ENCODE measurements at regions not wholly inside any gene's neighbourhood (a gene's known extent, or its start where the extent isn't known, plus 50 kb on each side); places are given as distances from the start of the nearest gene placed in this dataset.

DNA sequence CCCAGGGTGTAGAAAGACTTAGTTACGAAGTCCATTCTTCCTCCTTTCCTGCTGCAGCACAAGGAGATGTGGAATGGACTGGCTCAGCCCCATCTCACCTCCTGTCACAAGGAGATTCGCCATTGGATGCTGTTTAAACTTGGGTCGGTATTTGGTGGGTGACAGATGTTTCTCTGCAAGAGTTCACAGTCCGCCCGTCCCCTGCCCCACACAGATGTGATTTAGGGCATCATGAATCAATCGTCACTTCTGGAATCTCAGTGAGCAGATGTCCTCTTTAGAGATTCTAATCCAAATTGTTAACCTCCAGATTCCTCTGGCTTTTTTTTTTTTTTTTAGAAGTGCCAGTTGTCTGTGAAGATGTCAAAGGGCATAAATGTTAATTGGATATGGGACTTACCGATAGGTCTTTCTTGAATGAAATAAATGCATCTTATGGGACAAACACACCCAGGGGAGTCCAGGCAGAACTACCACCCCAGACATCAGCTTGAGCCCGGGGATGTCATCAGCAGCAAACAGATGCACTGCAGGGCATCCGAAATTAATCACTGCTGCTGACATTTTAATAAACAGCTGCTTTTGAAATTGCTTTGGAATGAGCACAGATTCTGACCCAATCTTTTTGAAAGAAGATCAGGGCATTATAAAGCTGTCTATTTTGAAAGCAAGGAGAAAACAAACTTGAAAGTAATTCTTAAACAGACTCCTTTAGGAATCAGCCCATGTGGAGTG is 117.6 kb upstream of the CDH4 start:
- Histone ChIP-seq H3K27ac (no peak overlapping the region), H3K4me1 (no peaks in the 10 kb centered on the region), H3K4me3 (no peak overlapping the region), H3K27me3 (ENCODE audit: insufficient read depth in 3 of 3, low read length in 2 of 3) (peaks cover 0 to 17% (median 8%) of the 10 kb centered on the region in 3 donors), H3K36me3 (ENCODE audit: insufficient read depth in 1 of 2, low read depth in 1 of 2) (no peaks in the 10 kb centered on the region), H3K9me3 (no peaks in the 10 kb centered on the region)
- ATAC-seq (no peak), DNase-seq (no peak)
- WGBS, 3 donors = 14 to 24% (median 20%) methylated on average over 9 of the region's 9 CpGs
- intact Hi-C loops (cut with DNase I) = no loop called here
- TF ChIP-seq, protein P1, sequence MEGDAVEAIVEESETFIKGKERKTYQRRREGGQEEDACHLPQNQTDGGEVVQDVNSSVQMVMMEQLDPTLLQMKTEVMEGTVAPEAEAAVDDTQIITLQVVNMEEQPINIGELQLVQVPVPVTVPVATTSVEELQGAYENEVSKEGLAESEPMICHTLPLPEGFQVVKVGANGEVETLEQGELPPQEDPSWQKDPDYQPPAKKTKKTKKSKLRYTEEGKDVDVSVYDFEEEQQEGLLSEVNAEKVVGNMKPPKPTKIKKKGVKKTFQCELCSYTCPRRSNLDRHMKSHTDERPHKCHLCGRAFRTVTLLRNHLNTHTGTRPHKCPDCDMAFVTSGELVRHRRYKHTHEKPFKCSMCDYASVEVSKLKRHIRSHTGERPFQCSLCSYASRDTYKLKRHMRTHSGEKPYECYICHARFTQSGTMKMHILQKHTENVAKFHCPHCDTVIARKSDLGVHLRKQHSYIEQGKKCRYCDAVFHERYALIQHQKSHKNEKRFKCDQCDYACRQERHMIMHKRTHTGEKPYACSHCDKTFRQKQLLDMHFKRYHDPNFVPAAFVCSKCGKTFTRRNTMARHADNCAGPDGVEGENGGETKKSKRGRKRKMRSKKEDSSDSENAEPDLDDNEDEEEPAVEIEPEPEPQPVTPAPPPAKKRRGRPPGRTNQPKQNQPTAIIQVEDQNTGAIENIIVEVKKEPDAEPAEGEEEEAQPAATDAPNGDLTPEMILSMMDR (IDR thresholded peaks at IDR 0.05) = no peak

DNA sequence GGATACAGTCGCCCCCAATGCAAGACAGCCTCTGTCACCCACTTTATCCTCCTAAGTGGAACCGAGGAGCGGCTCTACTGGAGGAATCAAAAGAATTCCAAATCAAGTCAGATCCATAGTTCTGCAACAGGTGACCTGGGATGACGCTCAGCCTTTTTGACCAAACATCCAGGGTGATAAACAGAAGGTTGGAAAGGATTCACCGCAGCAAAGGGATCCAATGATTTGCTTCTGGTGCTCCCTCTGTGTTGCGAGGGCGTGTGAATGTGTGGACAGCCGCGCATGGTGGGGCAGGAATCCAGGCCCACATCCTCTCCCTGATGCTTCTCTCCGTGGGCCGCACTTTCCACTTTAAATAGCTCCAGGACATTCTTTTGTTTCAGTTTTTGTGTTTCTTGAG is 116.8 kb upstream of the CDH4 start:
- DNase-seq = no peak
- Histone ChIP-seq H3K4me1 (no peaks in the 10 kb centered on the region), H3K27ac (no peak overlapping the region), H3K36me3 (ENCODE audit: insufficient read depth in 1 of 2, low read depth in 1 of 2) (no peaks in the 10 kb centered on the region), H3K27me3 (ENCODE audit: insufficient read depth in 3 of 3, low read length in 2 of 3) (peaks cover 0 to 20% (median 6%) of the 10 kb centered on the region in 3 donors), H3K4me3 (no peak overlapping the region), H3K9me3 (no peaks in the 10 kb centered on the region)
- TF ChIP-seq, protein P1 (IDR thresholded peaks at IDR 0.05) = no peak
- no peak for ATAC-seq
- intact Hi-C loops (cut with DNase I) = no loop called here
- WGBS, 3 donors = 23 to 38% (median 25%) methylated on average over 11 of the region's 11 CpGs

DNA sequence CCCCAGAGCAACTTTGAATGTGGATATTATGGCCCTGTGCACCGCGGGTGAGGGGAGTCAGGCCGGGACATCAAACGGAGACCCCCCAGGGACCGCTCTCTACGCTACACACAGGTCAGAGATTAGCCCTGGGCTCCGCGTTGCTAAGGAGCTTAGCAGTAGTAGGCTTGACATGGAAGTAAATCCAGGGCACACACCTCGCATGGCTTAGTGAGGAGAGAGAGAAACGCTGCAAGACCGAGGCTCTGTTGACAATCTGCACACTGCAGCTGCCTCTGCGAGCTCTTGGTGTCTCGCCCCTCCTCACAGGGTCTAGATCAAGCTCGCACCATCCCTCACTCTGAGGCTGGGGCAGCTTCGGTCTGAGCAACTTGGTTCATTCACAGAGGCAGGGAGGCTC is 116.1 kb upstream of the CDH4 start:
- ATAC-seq (no peak), DNase-seq (no peak)
- H3K9me3 ChIP-seq = no peaks in the 10 kb centered on the region
- intact Hi-C loops (cut with DNase I) = no loop called here
- no peak overlapping the region for H3K4me3 ChIP-seq
- TF ChIP-seq, protein P1 (IDR thresholded peaks at IDR 0.05) = no peak
- no peaks in the 10 kb centered on the region for H3K36me3 ChIP-seq (ENCODE audit: insufficient read depth in 1 of 2, low read depth in 1 of 2)
- 14 to 22% (median 19%) methylated on average over 15 of the region's 15 CpGs for WGBS, 3 donors
- no peaks in the 10 kb centered on the region for H3K4me1 ChIP-seq
- peaks cover 0 to 26% (median 6%) of the 10 kb centered on the region in 3 donors for H3K27me3 ChIP-seq (ENCODE audit: insufficient read depth in 3 of 3, low read length in 2 of 3)
- H3K27ac ChIP-seq = no peak overlapping the region

DNA sequence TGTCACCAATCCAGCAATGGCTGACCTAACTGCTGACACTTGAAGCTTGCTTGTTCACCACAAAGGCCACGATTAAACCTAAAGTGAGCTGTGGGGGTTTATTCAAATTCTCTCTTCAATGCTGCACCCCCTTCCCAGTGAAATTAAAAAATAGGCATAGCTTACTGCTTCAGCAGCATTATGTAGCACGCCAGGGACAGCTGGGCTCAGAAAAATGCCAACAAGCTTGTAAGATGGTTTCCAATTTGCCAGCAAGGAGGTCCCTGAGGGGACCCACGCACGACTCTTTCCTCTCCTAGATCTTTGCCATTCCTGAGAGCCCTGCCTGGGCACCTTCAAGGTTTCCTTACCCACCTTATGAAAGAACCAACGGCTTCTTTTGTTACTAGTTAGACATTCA is 113.5 kb upstream of the CDH4 start:
- no peaks in the 10 kb centered on the region for H3K4me1 ChIP-seq
- no peaks in the 10 kb centered on the region for H3K36me3 ChIP-seq (ENCODE audit: insufficient read depth in 1 of 2, low read depth in 1 of 2)
- DNase-seq (no peak), ATAC-seq (no peak)
- TF ChIP-seq, protein P1 (IDR thresholded peaks at IDR 0.05) = no peak
- H3K27me3 ChIP-seq (ENCODE audit: insufficient read depth in 3 of 3, low read length in 2 of 3) = peaks cover 0 to 18% (median 2%) of the 10 kb centered on the region in 3 donors
- intact Hi-C loops (cut with DNase I) = no loop called here
- H3K9me3 ChIP-seq = no peaks in the 10 kb centered on the region
- WGBS, 3 donors = 25 to 46% (median 33%) methylated on average over 5 of the region's 5 CpGs
- no peak overlapping the region for H3K27ac ChIP-seq
- H3K4me3 ChIP-seq = no peak overlapping the region

DNA sequence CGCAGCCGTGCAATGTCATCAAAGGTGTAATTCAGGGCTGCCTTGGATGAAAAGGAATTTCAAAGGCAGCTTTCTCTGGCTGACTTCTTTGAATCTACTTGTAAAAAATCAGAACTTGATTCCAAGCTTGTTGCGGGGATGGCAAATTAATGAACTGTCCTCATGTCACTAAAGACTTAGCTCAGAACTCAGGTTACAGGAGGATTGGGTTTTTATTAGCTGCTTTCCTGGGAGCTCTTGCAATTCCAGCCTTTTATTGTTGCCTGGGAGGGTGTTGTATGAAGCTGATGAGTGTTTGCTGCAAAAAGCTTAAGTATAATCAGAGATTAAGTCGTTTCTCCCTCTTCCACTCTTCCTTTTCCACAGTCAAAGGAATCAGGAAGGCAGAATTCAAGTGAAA is 113.0 kb upstream of the CDH4 start:
- 39 to 58% (median 42%) methylated on average over 4 of the region's 4 CpGs for WGBS, 3 donors
- H3K27ac ChIP-seq = no peak overlapping the region
- no peaks in the 10 kb centered on the region for H3K4me1 ChIP-seq
- no peak overlapping the region for H3K4me3 ChIP-seq
- ATAC-seq (no peak), DNase-seq (no peak)
- H3K36me3 ChIP-seq (ENCODE audit: insufficient read depth in 1 of 2, low read depth in 1 of 2) = no peaks in the 10 kb centered on the region
- TF ChIP-seq, protein P1 (IDR thresholded peaks at IDR 0.05) = no peak
- H3K27me3 ChIP-seq (ENCODE audit: insufficient read depth in 3 of 3, low read length in 2 of 3) = peaks cover 0 to 18% (median 2%) of the 10 kb centered on the region in 3 donors
- peaks cover 2% of the 10 kb centered on the region for H3K9me3 ChIP-seq
- intact Hi-C loops (cut with DNase I) = no loop called here
